Esophagus muscularis mucosa (tissue), 4 donors: ENCODE measurements at regions not wholly inside any gene's neighbourhood (a gene's known extent, or its start where the extent isn't known, plus 50 kb on each side); places are given as distances from the start of the nearest gene placed in this dataset.

Experiments
- EP300 ChIP-seq: sonication (generic); formaldehyde crosslinking; IDR thresholded peaks from one replicate; pipeline ENCODE4 v1.6.1; 2017; ENCODE audit warnings: antibody characterized with exemption
- POLR2A ChIP-seq: fragments of 450-650 bp; IDR thresholded peaks from one replicate; pipeline ENCODE4 v1.6.1; 2017; ENCODE audit warnings: antibody characterized with exemption, moderate library complexity, mild to moderate bottlenecking, low read depth
- POLR2AphosphoS5 ChIP-seq, 2 donors: sonication (generic); formaldehyde crosslinking; IDR thresholded peaks; one replicate each; pipeline ENCODE4 v1.6.1; 2017; ENCODE audit warnings: antibody characterized with exemption in 2 of 2
- TF ChIP-seq, protein P1 (sequence below), 3 experiments: fragments of 200-600 bp in 2 of 3; fragments of 450-650 bp in 1 of 3; sonication (generic) in 2 of 3; IDR thresholded peaks; one replicate each; pipeline ENCODE4 v1.5.1; 2017 to 2019; ENCODE audit warnings: antibody characterized with exemption in 3 of 3, mild to moderate bottlenecking in 2 of 3, moderate library complexity in 1 of 3

DNA sequence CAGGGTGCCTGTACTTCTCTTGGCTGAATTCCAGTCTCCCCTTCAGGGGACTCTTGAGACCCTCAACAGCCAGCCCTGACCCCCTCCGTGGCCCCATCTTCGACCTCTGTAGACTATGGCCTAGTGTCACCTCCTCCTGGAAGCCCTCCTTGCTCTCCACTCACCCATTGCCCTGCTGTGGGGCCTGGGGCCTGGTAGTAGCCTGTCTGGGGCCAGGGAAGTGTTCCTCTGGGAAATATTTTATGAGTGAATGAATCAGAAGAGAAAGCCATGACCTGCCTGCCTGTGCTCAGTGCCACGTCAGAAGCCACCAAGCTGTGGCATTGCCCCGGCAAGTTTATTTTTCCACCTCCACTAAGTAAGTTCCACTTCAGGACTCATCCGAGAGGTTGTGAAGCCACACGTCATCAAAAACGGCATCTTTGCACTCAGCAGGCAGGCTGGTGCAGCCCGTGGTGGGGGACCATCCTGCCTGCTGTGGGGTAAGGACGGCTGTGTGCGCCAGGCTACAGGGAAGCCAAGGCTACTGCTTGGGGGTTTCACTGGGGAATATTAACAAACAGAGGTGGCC is 59.6 kb upstream of the PPARA start:
- TF ChIP-seq, protein P1, sequence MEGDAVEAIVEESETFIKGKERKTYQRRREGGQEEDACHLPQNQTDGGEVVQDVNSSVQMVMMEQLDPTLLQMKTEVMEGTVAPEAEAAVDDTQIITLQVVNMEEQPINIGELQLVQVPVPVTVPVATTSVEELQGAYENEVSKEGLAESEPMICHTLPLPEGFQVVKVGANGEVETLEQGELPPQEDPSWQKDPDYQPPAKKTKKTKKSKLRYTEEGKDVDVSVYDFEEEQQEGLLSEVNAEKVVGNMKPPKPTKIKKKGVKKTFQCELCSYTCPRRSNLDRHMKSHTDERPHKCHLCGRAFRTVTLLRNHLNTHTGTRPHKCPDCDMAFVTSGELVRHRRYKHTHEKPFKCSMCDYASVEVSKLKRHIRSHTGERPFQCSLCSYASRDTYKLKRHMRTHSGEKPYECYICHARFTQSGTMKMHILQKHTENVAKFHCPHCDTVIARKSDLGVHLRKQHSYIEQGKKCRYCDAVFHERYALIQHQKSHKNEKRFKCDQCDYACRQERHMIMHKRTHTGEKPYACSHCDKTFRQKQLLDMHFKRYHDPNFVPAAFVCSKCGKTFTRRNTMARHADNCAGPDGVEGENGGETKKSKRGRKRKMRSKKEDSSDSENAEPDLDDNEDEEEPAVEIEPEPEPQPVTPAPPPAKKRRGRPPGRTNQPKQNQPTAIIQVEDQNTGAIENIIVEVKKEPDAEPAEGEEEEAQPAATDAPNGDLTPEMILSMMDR (IDR thresholded peaks at IDR 0.05): no peak
- no peak for TF ChIP-seq POLR2A
- no peak for TF ChIP-seq POLR2AphosphoS5 (IDR thresholded peaks at IDR 0.05)
- no peak for TF ChIP-seq EP300
